H1 (cell line): ENCODE measurements at regions not wholly inside any gene's neighbourhood (a gene's known extent, or its start where the extent isn't known, plus 50 kb on each side); places are given as distances from the start of the nearest gene placed in this dataset.

Experiments used
- CTCF ChIA-PET: fragments of 300-600 bp; sonication (Branson Sonifier 250); formaldehyde crosslinking; loops from one replicate; lab custom pipeline; 2021; ENCODE audit not compliant: partially characterized antibody; lab: Charles Lee
- POLR2A ChIA-PET: fragments of 300-600 bp; sonication (Branson Sonifier 250); formaldehyde crosslinking; loops from one replicate; lab custom pipeline; 2021; ENCODE audit warnings: inconsistent platforms; ENCODE audit not compliant: partially characterized antibody; lab: Charles Lee
- DNase-seq, 2 experiments: peaks; one replicate each; pipeline versions ENCODE4 v3.0.0 to v3.0.0-alpha.2; 2010 to 2022; ENCODE audit warnings: low spot score in 2 of 2, low read depth in 1 of 2, mixed read lengths in 1 of 2
- FAIRE-seq: peaks from 2 replicates; lab custom pipeline; 2011; peaks lifted over from hg19 to GRCh38; lab: Jason Lieb, UNC
- H2AFZ ChIP-seq: 2 replicates; pipeline ENCODE4 v1.8.1; 2012; ENCODE audit warnings: low read length, inconsistent platforms
- H2AK5ac ChIP-seq: 2 replicates; pipeline ENCODE4 v1.6.1; 2013; ENCODE audit warnings: low read depth, low read length
- H2BK120ac ChIP-seq: replicated peaks from 2 replicates; pipeline ENCODE3; 2013; ENCODE audit warnings: low read depth, low read length, inconsistent platforms
- H2BK12ac ChIP-seq: 2 replicates; pipeline ENCODE4 v1.6.1; 2013; ENCODE audit warnings: low read depth, low read length
- H2BK15ac ChIP-seq: 2 replicates; pipeline ENCODE4 v1.6.1; 2013; ENCODE audit warnings: low read length
- H2BK20ac ChIP-seq: 2 replicates; pipeline ENCODE4 v1.6.1; 2013; ENCODE audit warnings: low read length
- H2BK5ac ChIP-seq: 2 replicates; pipeline ENCODE4 v1.6.1; 2013; ENCODE audit warnings: low read depth, low read length
- H3K14ac ChIP-seq: 2 replicates; pipeline ENCODE4 v1.6.1; 2013; ENCODE audit warnings: inconsistent platforms; ENCODE audit not compliant: insufficient read length
- H3K18ac ChIP-seq: 2 replicates; pipeline ENCODE4 v1.6.1; 2013; ENCODE audit warnings: low read length; ENCODE audit errors: extremely low read depth
- H3K23ac ChIP-seq: 2 replicates; pipeline ENCODE4 v1.6.1; 2013; ENCODE audit warnings: inconsistent platforms; ENCODE audit not compliant: insufficient read length
- H3K23me2 ChIP-seq: 2 replicates; pipeline ENCODE4 v1.6.1; 2013; ENCODE audit warnings: low read depth, low read length
- H3K27ac ChIP-seq: 2 replicates; pipeline ENCODE4 v1.6.1; 2011; ENCODE audit warnings: low read depth, low read length, inconsistent platforms
- H3K27me3 ChIP-seq, 4 experiments: replicated peaks in 1 of 4; 1 replicate in 1 of 4; 2 replicates in 3 of 4; pipeline versions ENCODE4 v1.6.1 to v1.8.1; 2011 to 2013; ENCODE audit warnings: low read length in 3 of 4, mild to moderate bottlenecking in 3 of 4, inconsistent platforms in 2 of 4, mixed read lengths in 2 of 4, moderate library complexity in 1 of 4; ENCODE audit not compliant: control insufficient read depth in 3 of 4, insufficient read depth in 3 of 4; ENCODE audit errors: extremely low read depth in 1 of 4
- H3K36me3 ChIP-seq, 4 experiments: 2 replicates each; pipeline versions ENCODE4 v1.6.1 to v1.8.1; 2011 to 2013; ENCODE audit warnings: mild to moderate bottlenecking in 4 of 4, low read length in 3 of 4, moderate library complexity in 2 of 4, control low read depth in 1 of 4, inconsistent platforms in 1 of 4; ENCODE audit not compliant: insufficient read depth in 4 of 4, control insufficient read depth in 2 of 4
- H3K4ac ChIP-seq: replicated peaks from 2 replicates; pipeline ENCODE3; 2013; ENCODE audit warnings: low read length, low read depth, mixed read lengths, inconsistent platforms; ENCODE audit not compliant: insufficient read length
- H3K4me1 ChIP-seq, 4 experiments: replicated peaks in 1 of 4; 1 replicate in 1 of 4; 2 replicates in 3 of 4; pipeline versions ENCODE4 v1.6.1 to v1.8.1; 2011 to 2013; ENCODE audit warnings: low read length in 3 of 4, inconsistent platforms in 2 of 4, mixed read lengths in 1 of 4; ENCODE audit not compliant: insufficient read depth in 4 of 4, control insufficient read depth in 3 of 4
- H3K4me2 ChIP-seq, 2 experiments: 2 replicates each; pipeline versions ENCODE4 v1.6.1 to v1.8.1; 2011 to 2013; ENCODE audit warnings: low read depth in 2 of 2, low read length in 2 of 2, control low read depth in 1 of 2, inconsistent platforms in 1 of 2, mild to moderate bottlenecking in 1 of 2; ENCODE audit not compliant: insufficient read depth in 1 of 2
- H3K4me3 ChIP-seq, 4 experiments: fragments of 200-600, 300-600 bp in 1 of 4; sonication (generic), shearing (Covaris generic), sonication (Bioruptor Twin) in 1 of 4; 2 replicates each; pipeline versions ENCODE4 v1.5.1 to v1.8.1; 2011 to 2016; ENCODE audit warnings: low read length in 4 of 4, low read depth in 3 of 4, control low read depth in 2 of 4, inconsistent platforms in 2 of 4, mild to moderate bottlenecking in 2 of 4, mixed read lengths in 1 of 4, moderate library complexity in 1 of 4; ENCODE audit not compliant: insufficient read depth in 2 of 4; ENCODE audit errors: extremely low read depth in 1 of 4
- H3K56ac ChIP-seq: replicated peaks from 2 replicates; pipeline ENCODE3; 2013; ENCODE audit warnings: low read depth, mild to moderate bottlenecking, mixed read lengths, low read length, inconsistent platforms; ENCODE audit not compliant: insufficient read length
- H3K79me1 ChIP-seq: 2 replicates; pipeline ENCODE4 v1.6.1; 2013; ENCODE audit warnings: low read depth, low read length, control low read depth
- H3K79me2 ChIP-seq, 2 experiments: 2 replicates each; pipeline versions ENCODE4 v1.6.1 to v1.8.1; 2012 to 2013; ENCODE audit warnings: low read length in 2 of 2, mild to moderate bottlenecking in 2 of 2, inconsistent platforms in 1 of 2; ENCODE audit not compliant: insufficient read depth in 2 of 2, control insufficient read depth in 1 of 2
- H3K9ac ChIP-seq, 4 experiments: replicated peaks in 1 of 4; 1 replicate in 1 of 4; 2 replicates in 3 of 4; pipeline versions ENCODE4 v1.6.1 to v1.8.1; 2011 to 2013; ENCODE audit warnings: low read depth in 3 of 4, low read length in 3 of 4, control low read depth in 2 of 4, mild to moderate bottlenecking in 2 of 4, moderate library complexity in 2 of 4, inconsistent platforms in 1 of 4; ENCODE audit errors: extremely low read depth in 1 of 4
- H3K9me3 ChIP-seq, 2 experiments: 2 replicates each; pipeline versions ENCODE4 v1.6.1 to v1.8.1; 2012 to 2013; ENCODE audit warnings: mild to moderate bottlenecking in 2 of 2, moderate library complexity in 2 of 2, control low read depth in 1 of 2, inconsistent platforms in 1 of 2, low read depth in 1 of 2, low read length in 1 of 2, mixed read lengths in 1 of 2; ENCODE audit not compliant: insufficient read depth in 2 of 2
- H4K20me1 ChIP-seq, 2 experiments: replicated peaks in 1 of 2; 2 replicates each; pipeline versions ENCODE3 to v1.8.1; 2011 to 2013; ENCODE audit warnings: inconsistent platforms in 2 of 2, low read length in 2 of 2, mild to moderate bottlenecking in 1 of 2; ENCODE audit not compliant: insufficient read depth in 2 of 2, control insufficient read depth in 1 of 2
- H4K5ac ChIP-seq: 2 replicates; pipeline ENCODE4 v1.6.1; 2013; ENCODE audit warnings: low read length, low read depth, mixed read lengths, inconsistent platforms; ENCODE audit not compliant: insufficient read length
- H4K8ac ChIP-seq: 2 replicates; pipeline ENCODE4 v1.8.0; 2013; ENCODE audit warnings: mild to moderate bottlenecking, moderate library complexity, low read length, inconsistent platforms; ENCODE audit not compliant: insufficient read depth; ENCODE audit errors: extremely low read depth
- H4K91ac ChIP-seq: replicated peaks from 2 replicates; pipeline ENCODE3; 2013; ENCODE audit warnings: low read length, mixed read lengths, inconsistent platforms; ENCODE audit not compliant: insufficient read length
- BACH1 ChIP-seq: IDR thresholded peaks from 2 replicates; pipeline ENCODE4 v1.6.1; 2012; ENCODE audit warnings: low read length, improper control_type of control experiment
- CBX8 ChIP-seq: fragments of 300-800, 300-1000 bp; sonication (generic); IDR thresholded peaks from 2 replicates; pipeline ENCODE4 v1.7.1; 2016; ENCODE audit warnings: low read depth, low read length, borderline replicate concordance
- EGR1 ChIP-seq: IDR thresholded peaks from 2 replicates; pipeline ENCODE4 v1.6.1; 2011; ENCODE audit warnings: low read depth, low read length, borderline replicate concordance
- FOSL1 ChIP-seq: IDR thresholded peaks from 2 replicates; pipeline ENCODE4 v1.6.1; 2011; ENCODE audit warnings: mild to moderate bottlenecking, low read depth, low read length, moderate library complexity; ENCODE audit not compliant: insufficient read depth
- JUND ChIP-seq: IDR thresholded peaks from 2 replicates; pipeline ENCODE4 v1.6.1; 2011; ENCODE audit warnings: mild to moderate bottlenecking, improper control_type of control experiment, low read length
- KDM5A ChIP-seq: fragments of 200-600 bp; IDR thresholded peaks from 2 replicates; pipeline ENCODE4 v1.7.1; 2012; ENCODE audit warnings: mild to moderate bottlenecking, low read length, inconsistent platforms, mixed read lengths
- NRF1 ChIP-seq: IDR thresholded peaks from 2 replicates; pipeline ENCODE4 v1.6.1; 2011; ENCODE audit warnings: mild to moderate bottlenecking, low read depth, low read length, improper control_type of control experiment
- RFX5 ChIP-seq: IDR thresholded peaks from 2 replicates; pipeline ENCODE4 v1.6.1; 2011; ENCODE audit warnings: low read depth, low read length, improper control_type of control experiment, borderline replicate concordance
- RNF2 ChIP-seq: fragments of 200-900, 300-1000 bp; sonication (generic); IDR thresholded peaks from 2 replicates; pipeline ENCODE4 v1.7.1; 2016; ENCODE audit warnings: borderline replicate concordance, low read depth, mild to moderate bottlenecking, antibody characterized with exemption, low read length; ENCODE audit not compliant: poor library complexity, severe bottlenecking; ENCODE audit errors: missing control alignments
- SAP30 ChIP-seq: fragments of 300-600 bp; sonication (generic); IDR thresholded peaks from 2 replicates; pipeline ENCODE4 v1.7.1; 2012; ENCODE audit warnings: low read length, moderate library complexity, mild to moderate bottlenecking, inconsistent platforms; ENCODE audit not compliant: insufficient read depth, insufficient replicate concordance
- SIX5 ChIP-seq: IDR thresholded peaks from 2 replicates; pipeline ENCODE4 v1.6.1; 2011; ENCODE audit warnings: mild to moderate bottlenecking, low read depth, low read length
- TBP ChIP-seq: IDR thresholded peaks from 2 replicates; pipeline ENCODE4 v1.6.1; 2011; ENCODE audit warnings: low read depth, low read length, improper control_type of control experiment
- YY1 ChIP-seq: IDR thresholded peaks from 2 replicates; pipeline ENCODE4 v1.6.1; 2011; ENCODE audit warnings: low read depth, mild to moderate bottlenecking, low read length
- WGBS, 2 experiments: shearing (Covaris generic) in 1 of 2; methylation state at CpG; one replicate each; pipeline versions ENCODE4 v1.1.6 to v1.1.7; 2013 to 2015; ENCODE audit warnings: low lambda C conversion rate in 2 of 2, mixed read lengths in 2 of 2, inconsistent platforms in 1 of 2, low coverage in 1 of 2, missing lambda C conversion rate in 1 of 2; ENCODE audit not compliant: insufficient replicate concordance in 2 of 2, insufficient coverage in 1 of 2, insufficient read length in 1 of 2; ENCODE audit errors: extremely low coverage in 1 of 2, missing lambda C conversion rate in 1 of 2; 5-methylcytosine and 5-hydroxymethylcytosine counted together

- no peak overlapping the region for H3K4me2 ChIP-seq
- no peak overlapping the region for H4K5ac ChIP-seq
- H3K9me3 ChIP-seq = no peaks in the 10 kb centered on the region
- no peak overlapping the region for H4K8ac ChIP-seq
- H3K18ac ChIP-seq = no peak overlapping the region
- no peak overlapping the region for H3K9ac ChIP-seq
- ChIA-PET CTCF (no interaction called here), POLR2A (no interaction called here)
- H3K14ac ChIP-seq = no peak overlapping the region
- no peak overlapping the region for H2BK120ac ChIP-seq
- H4K91ac ChIP-seq = no peak overlapping the region
- H2AFZ ChIP-seq = no peak overlapping the region
- no peak overlapping the region for H3K27ac ChIP-seq
- FAIRE-seq = no peak
- H2BK20ac ChIP-seq = no peak overlapping the region
- H3K4me3 ChIP-seq = no peak overlapping the region
- no peak overlapping the region for H3K23ac ChIP-seq
- H4K20me1 ChIP-seq = no peaks in the 10 kb centered on the region
- no peak overlapping the region for H3K4ac ChIP-seq
- 91% methylated on average over 5 of the region's 5 CpGs; no CpG with 5 or more reads in 1 of the 2 experiments for WGBS, 2 experiments
- H3K79me1 ChIP-seq = no peaks in the 10 kb centered on the region
- H3K56ac ChIP-seq = no peak overlapping the region
- H2BK5ac ChIP-seq = no peak overlapping the region
- no peaks in the 10 kb centered on the region; the same call in 1 of the 2 replicates for H3K23me2 ChIP-seq
- no peaks in the 10 kb centered on the region for H3K27me3 ChIP-seq
- DNase-seq = no peak
- H2BK15ac ChIP-seq = no peak overlapping the region
- H2BK12ac ChIP-seq = no peak overlapping the region
- no peaks in the 10 kb centered on the region for H3K36me3 ChIP-seq
- no peak overlapping the region for H2AK5ac ChIP-seq
- no peaks in the 10 kb centered on the region for H3K4me1 ChIP-seq
- no peaks in the 10 kb centered on the region for H3K79me2 ChIP-seq
- TF ChIP-seq EGR1 (no peak), SAP30 (no peak), NRF1 (no peak), FOSL1 (no peak), RNF2 (no peak), RFX5 (no peak), CBX8 (no peak), YY1 (no peak), SIX5 (no peak), TBP (no peak), JUND (no peak), BACH1 (no peak), KDM5A (no peak)
Observed at GRCh38 chr6:23690453-23691049, 435.5 kb upstream of the NRSN1 start.
